ENCODE measurements at regions not wholly inside any gene's neighbourhood (a gene's known extent, or its start where the extent isn't known, plus 50 kb on each side); places are given as distances from the start of the nearest gene placed in this dataset.

GRCh38 chr14:106787626-106788025, 1261.2 kb downstream of the TMEM121 start:
- TF ChIP-seq POLR2AphosphoS5 (IDR thresholded peaks at IDR 0.05; ENCODE audit: borderline replicate concordance, low read depth, low read length) (no peak), EZH2 (IDR thresholded peaks at IDR 0.05) (no peak)

Measured in SK-N-MC (cell line).